Pulmonary artery endothelial cell (primary cell): ENCODE measurements at regions not wholly inside any gene's neighbourhood (a gene's known extent, or its start where the extent isn't known, plus 50 kb on each side); places are given as distances from the start of the nearest gene placed in this dataset.
"Not testable (repeated sequence)": the region's sequence is repeated elsewhere in the genome, so short reads cannot be mapped to it uniquely, and the experiment has no call there.

Experiments used
- DNase-seq: peaks from one replicate; pipeline ENCODE4 v3.0.0-alpha.2; 2011; ENCODE audit warnings: low read depth, low spot score

DNA sequence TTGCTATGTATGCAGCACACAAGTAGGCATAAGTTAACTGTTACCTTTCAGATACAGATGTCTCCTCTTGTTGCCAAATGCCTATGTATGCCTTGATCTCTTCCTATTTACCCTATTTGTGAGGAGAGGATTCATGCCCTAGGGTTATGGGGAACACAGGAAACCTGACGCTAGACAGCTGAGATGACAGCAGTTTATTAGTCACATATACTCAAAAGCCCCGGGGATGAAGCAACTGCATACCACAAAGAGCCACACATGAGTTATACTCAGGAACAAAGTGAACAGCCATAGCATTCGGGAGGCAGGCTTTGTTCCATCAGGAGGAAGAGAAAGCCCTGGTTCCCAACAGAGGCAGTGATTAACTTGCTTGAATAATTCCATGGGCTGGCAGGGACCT is 1011.7 kb upstream of the PCDH7 start:
- DNase-seq, result no peak

DNA sequence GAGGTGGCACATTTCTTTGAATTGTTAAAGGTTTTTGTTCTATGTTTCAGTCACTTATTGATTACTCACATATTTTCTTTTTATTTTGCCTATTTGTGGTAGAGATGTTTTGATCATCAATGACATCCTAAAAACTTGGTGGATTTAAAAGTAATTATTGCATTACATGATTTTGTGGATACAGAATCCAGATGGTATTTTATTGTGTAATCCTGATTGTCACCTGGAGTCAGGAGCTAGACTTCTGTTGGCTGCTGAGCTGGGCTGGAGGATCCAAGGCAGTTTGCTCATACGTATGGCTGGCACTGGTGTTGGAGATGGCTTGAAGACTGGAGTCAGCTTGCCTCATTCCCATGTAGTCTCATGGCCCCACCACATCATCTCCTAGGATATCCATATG is 1009.6 kb upstream of the PCDH7 start:
- DNase-seq, result no peak

DNA sequence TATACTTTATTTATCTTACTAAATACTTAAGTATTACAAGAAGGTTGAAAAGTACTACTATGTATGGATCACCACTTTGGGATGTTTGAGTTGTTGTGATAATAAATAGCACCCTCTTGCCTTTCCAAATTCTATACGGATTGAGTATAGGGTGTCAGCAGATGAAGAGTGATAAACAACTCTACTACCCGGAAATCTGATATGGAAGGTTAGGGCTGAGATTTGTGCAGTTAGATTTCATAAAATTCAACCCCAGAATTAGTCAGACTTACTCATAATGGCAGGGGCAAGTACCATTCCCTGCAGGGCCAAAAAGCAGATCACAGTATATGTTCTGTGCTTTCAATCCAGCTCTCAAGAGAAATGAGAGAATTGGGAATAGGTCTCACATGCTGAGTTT is 1008.9 kb upstream of the PCDH7 start:
- no peak for DNase-seq

DNA sequence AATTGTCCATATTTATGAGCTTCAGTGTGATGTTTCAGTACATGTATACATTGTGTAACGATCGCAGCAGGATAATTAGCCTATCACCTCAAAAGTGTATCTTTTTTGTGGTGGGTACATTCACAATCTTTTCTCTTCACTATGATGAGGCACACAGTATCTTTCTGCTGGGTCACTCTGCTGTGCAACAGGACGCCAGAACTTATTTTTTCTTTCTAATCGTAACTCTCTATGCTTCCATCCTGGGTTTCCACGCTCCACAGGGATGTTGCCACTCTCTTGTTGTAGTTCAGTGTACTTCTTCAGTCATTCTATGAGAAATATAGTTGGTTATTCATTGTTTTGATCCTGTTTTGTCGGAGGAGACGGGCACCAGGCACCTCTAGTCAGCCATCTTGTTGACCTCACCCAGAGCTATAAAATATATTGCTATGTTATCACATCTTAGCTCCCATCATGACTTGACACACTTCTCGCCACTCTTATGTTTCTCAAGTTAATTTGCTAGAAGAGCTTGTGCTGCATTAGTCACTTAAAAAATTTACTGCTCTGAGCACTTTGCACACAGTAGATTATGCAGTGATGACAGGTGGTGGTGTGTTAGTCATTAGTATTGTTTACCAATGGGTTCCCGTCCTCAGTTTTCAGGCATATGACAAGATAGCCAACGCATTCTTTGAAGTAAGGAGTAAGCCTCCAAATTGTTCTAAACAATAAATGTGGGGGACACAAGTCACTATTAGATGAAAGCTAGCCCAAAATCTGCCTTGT is 1002.7 kb upstream of the PCDH7 start:
- DNase-seq, result no peak

DNA sequence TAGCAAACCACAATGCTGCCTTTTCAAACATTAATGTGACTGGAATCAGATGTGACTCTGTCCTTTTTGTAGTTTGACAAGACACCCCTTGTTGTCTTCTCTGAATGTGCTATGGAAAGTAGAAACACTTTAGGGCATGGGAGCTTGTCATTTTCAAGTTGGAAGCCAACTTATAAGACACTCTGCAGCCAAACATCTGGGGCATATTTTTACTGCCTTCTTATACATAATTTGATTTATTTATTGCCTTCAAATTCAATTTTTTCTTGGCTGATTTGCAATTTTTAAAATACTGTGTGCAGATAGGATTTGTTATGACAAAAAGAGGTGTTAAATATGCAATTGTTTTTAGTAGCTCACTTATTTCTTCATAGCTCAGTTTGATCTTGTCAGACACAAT is 1002.0 kb upstream of the PCDH7 start:
- no peak for DNase-seq

DNA sequence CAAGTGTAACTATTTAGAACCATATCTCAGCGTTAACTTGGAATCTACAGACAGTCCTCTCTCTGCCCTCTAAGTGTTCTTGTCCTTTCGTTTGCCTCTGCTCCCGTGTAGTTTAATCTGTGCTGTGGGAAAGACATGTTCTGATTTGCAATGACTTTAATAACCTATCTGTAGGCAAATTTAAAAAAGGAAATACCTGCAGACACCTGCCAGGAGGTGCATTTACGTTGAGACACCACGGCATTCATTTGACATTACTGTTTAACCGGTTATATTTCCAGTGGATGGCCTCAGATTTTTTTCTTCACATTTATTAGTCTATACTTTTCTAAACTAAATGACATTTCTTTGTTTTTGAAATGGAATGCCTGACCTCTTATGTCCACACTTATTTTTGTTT is 997.9 kb upstream of the PCDH7 start:
- DNase-seq, result no peak

DNA sequence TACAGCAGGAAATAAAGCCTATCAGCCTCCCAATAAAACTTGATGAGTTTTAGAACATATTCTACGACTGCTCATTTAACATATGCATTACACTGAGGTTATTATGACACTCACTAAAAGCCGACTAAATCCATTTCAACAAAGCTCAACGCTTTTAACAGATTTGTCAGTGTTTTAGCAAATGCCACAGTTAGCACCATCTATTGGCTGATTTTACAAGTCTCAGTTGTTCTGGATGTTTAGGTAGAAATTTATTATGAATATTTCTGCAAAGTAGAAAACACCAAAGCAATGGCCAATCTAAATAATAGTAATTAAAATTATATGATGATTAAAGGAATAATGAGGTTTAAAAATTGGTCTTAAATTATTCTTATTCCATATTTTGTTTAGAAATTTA is 993.2 kb upstream of the PCDH7 start:
- no peak for DNase-seq

DNA sequence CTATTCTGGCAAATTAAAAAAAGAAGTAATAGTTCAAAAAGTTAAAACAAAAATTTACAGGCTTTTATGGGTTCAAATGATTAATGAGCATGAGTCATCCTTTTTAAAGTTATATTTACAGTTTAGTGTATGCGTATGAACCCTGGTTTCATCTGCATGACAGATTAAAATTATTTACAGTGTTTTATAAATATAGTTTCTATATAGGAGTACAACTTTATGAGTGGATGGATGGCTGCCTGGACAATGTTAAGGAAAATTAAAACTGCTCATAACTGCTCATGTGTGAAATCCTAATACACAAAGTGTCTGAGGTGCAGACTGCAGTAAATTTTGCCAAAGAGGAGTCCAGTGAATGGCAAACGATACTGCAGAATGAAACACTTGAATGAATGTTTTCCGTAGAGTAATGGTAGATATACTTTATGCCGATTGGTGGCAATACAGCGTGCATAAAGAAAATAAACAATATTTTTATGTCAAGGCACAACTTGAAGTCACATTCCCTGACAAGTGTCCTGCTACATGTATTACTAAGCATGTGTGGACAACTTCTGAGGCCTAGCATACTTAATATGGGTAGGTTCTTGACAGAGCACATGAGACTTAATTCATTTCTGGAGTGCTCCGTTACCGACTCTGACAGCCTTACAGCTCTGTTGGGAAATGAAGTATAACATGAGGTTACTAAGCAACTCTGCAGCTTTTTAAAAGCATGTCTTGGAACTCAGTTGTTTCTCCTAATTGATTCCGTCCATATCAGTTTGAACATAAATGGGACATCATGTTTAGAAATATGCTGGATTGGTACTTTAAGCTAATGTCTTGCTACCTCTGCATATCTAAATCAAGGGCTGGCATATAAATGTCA is 985.6 kb upstream of the PCDH7 start:
- DNase-seq, result no peak

DNA sequence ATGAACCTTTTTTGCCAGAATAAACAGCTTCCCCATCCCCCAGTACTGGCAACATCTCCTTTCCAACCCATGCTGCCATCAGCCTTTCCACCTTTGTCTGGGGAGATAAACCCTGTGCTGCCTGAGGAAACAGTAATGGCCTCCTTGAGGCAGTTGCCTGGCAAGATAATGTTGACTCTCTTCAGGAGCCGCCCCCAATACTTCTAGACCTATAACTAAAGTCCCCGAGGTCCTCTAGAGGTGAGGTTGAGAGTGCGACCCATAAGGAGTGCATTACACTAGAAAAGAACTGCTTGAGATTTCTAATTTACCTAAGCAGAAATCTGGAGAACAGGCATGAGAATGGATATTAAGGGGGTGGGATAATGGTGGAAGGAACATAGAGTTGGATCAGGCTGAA is 963.2 kb upstream of the PCDH7 start:
- no peak for DNase-seq

DNA sequence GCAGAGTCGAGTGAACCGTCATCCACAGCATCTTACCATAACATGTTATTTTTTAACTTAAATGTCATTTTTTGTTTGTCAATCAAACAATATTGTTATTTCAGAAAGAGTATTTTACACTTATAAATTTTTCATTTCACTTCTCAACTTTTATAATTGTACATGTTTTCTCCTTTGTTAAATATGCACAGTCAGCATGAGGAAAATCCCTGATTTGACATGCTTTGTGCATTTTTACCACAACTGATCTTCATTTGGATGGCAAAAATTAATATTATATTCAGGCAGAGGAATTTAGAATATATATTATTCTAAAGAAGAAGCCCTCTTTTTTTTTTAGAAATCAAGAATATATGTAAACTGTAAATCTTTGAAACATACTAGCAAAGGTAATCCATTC is 958.0 kb upstream of the PCDH7 start:
- DNase-seq, result no peak

DNA sequence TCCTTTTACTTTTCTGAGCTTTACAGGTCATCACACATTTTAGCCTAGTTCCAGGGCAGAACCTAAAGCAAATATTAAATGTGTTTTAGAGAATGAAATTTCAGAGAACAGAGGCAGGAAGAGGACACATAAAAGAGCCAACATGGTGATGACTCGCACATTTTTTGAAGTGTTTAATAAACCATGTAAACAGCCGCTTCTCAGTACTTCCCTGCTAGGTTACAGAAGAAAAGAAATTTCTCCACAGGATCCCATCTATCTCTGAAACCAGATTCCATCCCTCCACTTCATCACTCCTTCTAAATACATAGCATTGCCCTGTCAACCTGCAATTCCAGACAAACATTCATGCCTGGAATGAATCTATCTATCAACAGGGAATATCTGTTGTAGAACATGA is 949.5 kb upstream of the PCDH7 start:
- no peak for DNase-seq

DNA sequence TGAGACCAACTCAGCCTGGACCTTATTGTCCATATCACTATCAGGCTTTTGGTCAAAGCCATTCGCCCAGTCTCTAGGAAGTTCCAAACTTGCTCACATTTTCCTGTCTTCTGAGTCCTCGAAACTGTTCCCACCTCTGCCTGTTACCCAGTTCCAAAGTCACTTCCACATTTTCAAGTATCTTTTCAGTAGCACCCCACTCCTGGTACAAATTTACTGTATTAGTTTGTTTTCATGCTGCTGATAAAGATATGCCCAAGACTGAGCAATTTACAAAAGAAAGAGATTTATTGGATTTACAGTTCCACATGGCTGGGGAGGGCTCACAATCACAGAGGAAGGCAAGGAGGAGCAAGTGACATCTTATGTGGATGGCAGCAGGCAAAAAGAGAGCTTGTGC is 932.0 kb upstream of the PCDH7 start:
- DNase-seq, result not testable (repeated sequence)

DNA sequence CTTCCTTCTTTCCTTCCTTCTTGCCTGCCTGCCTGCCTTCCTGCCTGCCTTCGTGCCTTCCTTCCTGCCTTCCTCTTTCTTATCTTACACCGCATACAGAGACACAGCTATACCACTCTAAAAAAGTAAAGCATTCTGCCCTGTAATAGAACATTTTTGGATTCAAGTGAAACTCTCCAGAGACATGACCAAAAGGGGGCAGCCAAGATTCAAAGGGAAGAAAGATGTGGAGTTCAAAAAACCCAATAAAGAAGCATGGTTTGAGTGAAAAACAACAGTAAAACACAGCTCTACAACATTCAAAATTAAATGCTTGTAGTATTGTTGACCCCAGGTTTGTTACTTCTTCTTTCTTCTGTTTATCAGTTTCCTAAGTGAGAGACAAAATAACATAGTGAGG is 914.9 kb upstream of the PCDH7 start:
- DNase-seq, result no peak

DNA sequence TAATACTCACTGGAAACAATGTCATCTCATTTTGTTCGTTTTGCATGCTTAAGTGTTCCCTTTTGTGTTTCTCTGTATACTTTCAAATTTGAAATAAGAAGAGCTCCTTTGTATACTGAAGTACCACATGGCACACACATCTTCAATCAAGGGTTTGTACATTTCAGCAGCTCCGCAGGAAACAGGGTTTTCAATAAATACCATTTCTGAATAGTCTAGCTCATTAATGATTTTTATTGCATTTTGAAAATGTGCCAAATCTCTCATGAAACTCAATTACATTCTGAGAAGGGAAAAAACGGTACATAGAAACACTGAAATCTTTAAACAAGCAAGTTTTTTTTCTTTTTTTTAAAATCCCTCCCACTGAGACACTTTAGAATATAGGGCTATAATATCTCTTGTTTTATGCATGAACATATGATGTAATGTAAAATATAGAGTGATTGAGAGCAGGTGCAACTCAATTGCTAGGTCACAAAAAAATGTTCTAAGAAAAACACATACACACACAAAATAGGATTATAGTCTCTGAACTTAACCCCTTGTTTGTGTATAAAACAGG is 914.2 kb upstream of the PCDH7 start:
- no peak for DNase-seq

DNA sequence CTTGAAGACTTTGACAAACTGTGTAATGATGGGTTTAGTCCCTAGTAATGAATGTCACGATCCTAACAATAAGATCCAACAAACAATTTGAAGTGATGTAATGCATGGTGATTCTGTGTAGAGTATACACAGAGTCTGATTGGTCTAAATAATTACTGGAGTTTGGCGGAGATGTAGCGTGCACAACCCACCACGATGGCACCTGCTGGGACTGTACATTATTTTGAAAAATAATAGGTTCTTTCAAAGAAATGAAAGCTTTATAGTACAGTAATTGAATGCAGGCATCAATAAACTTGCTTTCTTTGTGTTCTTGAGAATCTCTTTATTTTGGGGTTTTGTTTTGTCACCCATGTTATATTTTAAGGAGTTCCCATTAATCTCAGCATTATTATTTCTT is 902.2 kb upstream of the PCDH7 start:
- no peak for DNase-seq

DNA sequence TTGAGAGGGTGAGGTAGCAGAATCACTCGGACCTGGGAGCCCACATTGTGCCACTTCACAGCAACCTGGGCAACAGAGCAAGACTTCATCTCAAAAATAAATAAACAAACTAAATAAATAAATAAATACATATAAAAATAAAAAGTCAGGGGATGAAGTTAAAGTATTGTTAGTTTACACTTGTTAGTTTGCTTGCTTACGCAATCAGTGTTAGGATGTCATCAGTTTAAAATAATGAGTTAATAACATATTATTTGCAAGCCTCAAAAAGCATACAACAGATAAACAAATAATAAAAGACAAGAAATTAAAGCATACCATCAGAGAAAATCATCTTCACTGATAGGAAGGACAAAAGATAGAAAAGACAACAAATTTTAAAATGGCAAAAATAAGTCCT is 891.1 kb upstream of the PCDH7 start:
- no peak for DNase-seq

DNA sequence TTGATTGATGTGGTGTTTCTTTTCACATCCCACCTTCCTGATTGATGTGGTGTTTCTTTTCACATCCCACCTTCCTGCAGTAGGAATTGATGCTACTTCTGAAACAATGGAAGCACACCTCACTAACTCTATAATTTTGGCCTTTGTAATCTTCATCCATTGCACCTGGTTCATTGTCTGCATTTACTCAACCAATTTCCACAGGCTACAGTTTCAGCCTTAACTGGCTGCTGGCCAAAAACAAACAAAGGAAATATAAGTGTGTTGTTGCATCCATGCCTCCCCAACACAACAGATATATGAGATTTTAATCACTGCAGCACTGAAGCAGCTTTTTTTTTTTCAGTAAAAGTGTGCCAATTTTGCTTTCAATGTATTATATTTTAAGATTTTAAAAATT is 867.6 kb upstream of the PCDH7 start:
- no peak for DNase-seq

DNA sequence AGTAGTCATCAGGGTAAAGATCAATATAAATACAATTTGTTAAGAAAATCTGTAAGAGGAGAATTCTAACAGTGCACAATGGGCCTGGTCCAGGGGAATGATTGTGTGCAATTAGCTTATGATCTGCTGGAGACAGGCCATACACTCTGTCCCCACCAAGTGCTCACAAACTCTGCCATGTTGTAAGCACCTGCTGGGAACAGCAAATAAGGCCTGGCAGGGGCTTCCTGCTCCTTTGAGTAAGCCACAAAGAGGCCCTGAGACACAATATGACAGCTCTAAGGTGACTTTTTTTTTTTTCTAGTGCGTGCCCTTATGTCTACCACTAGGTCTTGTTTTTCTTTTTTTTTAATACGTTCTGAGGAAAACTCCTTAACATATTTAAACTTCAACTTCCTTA is 866.3 kb upstream of the PCDH7 start:
- DNase-seq, result no peak

DNA sequence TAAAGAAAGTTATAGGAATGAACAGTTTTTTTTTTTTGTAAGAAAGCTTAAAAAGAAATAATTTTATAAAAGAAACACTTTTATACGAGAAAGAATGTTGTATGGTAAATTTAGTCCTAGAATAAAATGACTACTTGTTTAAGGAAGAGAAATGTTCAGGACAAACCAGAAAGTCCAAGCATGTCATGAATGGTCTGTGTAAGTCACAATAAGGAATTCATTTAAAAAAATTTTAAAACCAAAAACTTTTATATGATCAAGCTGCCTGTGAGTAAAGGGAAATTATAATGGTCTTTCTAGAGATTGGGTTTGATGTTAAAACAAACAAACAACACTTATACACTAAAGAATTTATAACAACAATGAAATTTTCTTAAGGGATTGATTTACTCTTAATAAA is 858.9 kb upstream of the PCDH7 start:
- no peak for DNase-seq

DNA sequence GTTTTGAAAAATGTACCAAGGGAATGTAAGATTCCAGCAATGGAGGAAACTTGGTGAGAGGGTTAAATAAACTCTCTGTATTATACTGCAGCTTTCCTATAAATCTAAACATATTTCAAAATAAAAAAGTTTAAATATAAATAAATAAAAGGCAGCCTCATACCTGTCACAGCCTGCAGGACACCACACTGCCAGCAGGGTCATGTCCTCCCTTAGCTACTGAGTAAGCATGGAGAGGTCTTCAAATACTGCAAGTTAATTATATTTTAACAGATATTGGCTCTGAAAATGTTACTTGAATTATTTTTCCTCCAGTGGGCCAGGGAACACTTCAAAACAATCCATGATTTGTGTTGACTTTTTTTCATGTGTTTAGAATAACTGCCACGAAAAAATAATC is 852.8 kb upstream of the PCDH7 start:
- no peak for DNase-seq

DNA sequence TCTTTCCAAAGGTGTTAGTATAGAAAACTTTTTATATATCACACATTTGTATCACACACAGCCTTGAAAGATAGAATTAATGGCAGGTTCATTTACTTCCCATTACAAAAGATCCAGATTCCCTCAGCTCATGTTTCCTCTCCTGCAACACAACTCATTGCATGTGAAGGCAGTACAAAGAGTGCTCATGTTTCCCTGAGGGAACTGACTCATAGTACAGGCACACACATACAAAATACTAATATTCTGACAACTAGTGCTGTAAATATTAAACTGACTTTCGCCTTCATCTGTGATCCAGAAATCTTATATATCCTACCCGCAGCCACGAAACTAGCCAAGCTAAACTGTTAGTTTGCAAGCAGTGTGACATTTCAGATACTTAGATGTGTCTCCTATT is 819.8 kb upstream of the PCDH7 start:
- no peak for DNase-seq

DNA sequence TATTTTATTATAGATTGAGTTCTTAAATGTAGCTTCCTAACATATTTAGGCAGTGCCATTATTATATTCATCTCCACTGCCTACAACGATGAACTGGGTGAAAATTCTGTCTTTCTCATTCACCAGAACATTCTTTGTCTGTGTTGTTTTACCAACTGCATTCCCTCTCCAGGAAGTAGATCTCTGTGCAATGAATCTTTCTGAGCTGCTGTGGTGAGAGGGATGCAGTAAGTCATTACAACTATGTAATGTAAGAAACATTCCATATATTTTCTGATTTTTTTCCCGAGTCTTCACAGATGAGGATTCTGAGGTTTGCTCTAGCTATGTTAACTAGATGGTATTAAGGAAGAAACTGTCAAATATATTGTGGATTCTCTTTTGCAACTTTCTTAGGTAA is 811.9 kb upstream of the PCDH7 start:
- no peak for DNase-seq

DNA sequence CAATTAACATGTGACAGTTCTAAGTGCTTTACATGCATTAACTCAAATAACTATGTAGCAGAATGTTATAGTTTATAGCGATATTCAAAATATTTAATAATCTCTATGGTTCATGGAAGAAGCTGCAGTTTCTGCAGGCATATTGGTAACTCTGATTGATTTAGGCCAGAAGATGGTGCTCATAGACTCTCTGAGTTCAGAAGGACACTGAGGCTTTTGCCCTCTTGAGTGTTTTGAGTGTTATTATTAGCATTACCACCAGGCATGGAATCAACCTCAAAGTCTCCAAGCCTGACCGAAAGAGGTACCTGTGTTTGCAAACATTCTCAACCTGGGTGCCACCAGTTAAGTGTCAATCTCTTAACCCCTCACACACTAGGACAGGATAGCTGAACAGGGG is 792.3 kb upstream of the PCDH7 start:
- no peak for DNase-seq
